Activated CD4-positive, alpha-beta memory T cell treated with anti-CD3 and anti-CD28 coated beads for 36 hours (primary cell): ENCODE measurements at regions not wholly inside any gene's neighbourhood (a gene's known extent, or its start where the extent isn't known, plus 50 kb on each side); places are given as distances from the start of the nearest gene placed in this dataset.
"Not testable (repeated sequence)": the region's sequence is repeated elsewhere in the genome, so short reads cannot be mapped to it uniquely, and the experiment has no call there.

ENCODE experiments used
- CTCF ChIA-PET: fragments of 350-600 bp; sonication (Branson Sonifier 250); formaldehyde crosslinking; loops from one replicate; lab custom pipeline; 2021; ENCODE audit warnings: antibody characterized with exemption, inconsistent platforms; lab: Charles Lee
- POLR2A ChIA-PET: fragments of 350-600 bp; sonication (Branson Sonifier 250); formaldehyde crosslinking; loops from one replicate; lab custom pipeline; 2021; ENCODE audit warnings: antibody characterized with exemption; lab: Charles Lee
- DNase-seq: peaks from one replicate; pipeline ENCODE4 v3.0.0-alpha.2; 2020
- H3K27ac Mint-ChIP-seq: one replicate; pipeline ENCODE4 v1.8.0; 2021; ENCODE audit warnings: mixed read lengths
- H3K27me3 Mint-ChIP-seq: one replicate; pipeline ENCODE4 v1.8.0; 2021; ENCODE audit warnings: mixed read lengths
- H3K36me3 Mint-ChIP-seq: one replicate; pipeline ENCODE4 v1.8.0; 2021; ENCODE audit warnings: mixed read lengths
- H3K4me1 Mint-ChIP-seq: one replicate; pipeline ENCODE4 v1.8.0; 2021; ENCODE audit warnings: low read depth, mixed read lengths
- H3K4me3 Mint-ChIP-seq: one replicate; pipeline ENCODE4 v1.8.0; 2021; ENCODE audit warnings: mild to moderate bottlenecking, mixed read lengths
- H3K9me3 Mint-ChIP-seq: one replicate; pipeline ENCODE4 v1.8.0; 2021; ENCODE audit warnings: mixed read lengths
- intact Hi-C: fragments of 100-400 bp; cut with micrococcal nuclease; formaldehyde crosslinking; loops from one replicate; pipeline ENCODE4 v1.15.1; 2023

DNA sequence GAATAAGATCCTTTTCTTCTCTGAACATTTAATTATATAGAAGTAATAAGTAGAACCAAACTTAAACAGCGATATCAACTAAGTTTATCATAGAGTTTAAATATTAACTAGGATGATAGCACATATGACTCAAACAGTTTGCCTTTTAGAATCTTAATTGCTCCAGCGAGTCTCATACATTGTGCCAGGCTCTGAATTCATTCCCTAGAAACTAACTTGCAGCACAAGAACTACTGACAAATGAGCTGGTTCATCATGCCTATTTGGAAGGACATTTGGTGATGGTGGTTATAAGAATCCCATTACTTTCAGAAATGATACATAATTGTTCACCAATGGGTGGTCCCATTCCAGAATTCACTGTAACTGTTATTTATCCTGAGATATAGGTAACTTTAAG is 1026.6 kb upstream of the DDX18 start:
- no peaks in the 10 kb centered on the region for H3K9me3 Mint-ChIP-seq
- H3K27me3 Mint-ChIP-seq, result no peaks in the 10 kb centered on the region
- ChIA-PET CTCF (no interaction called here), POLR2A (no interaction called here)
- no peaks in the 10 kb centered on the region for H3K36me3 Mint-ChIP-seq
- no peaks in the 10 kb centered on the region for H3K4me1 Mint-ChIP-seq
- DNase-seq, result no peak
- no peak overlapping the region for H3K4me3 Mint-ChIP-seq
- H3K27ac Mint-ChIP-seq, result no peak overlapping the region
- intact Hi-C loops, result no loop called here

DNA sequence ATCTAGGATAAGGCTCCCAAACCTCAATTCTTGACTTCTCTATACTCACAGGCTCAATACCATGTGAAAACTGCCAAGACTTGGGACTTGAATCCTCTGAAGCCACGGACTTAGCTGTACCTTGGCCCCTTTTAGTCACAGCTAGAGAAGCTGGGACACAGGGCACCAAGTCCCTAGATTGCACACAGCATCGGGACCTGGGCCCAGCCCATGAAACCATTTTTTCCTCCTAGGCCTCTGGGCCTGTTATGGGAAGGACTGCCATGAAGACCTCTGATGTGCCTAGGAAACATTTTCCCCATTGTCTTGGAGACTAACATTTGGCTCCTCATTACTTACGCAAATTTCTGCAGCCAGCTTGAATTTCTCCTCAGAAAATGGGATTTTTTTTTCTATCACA is 1011.8 kb upstream of the DDX18 start:
- intact Hi-C loops, result no loop called here
- POLR2A ChIA-PET, result no interaction called here
- Mint-ChIP-seq H3K27ac (no peak overlapping the region), H3K4me3 (no peak overlapping the region), H3K9me3 (peaks cover 48% of the 10 kb centered on the region), H3K36me3 (no peaks in the 10 kb centered on the region), H3K4me1 (no peaks in the 10 kb centered on the region), H3K27me3 (no peaks in the 10 kb centered on the region)
- DNase-seq, result no peak
- CTCF ChIA-PET, result no interaction called here

DNA sequence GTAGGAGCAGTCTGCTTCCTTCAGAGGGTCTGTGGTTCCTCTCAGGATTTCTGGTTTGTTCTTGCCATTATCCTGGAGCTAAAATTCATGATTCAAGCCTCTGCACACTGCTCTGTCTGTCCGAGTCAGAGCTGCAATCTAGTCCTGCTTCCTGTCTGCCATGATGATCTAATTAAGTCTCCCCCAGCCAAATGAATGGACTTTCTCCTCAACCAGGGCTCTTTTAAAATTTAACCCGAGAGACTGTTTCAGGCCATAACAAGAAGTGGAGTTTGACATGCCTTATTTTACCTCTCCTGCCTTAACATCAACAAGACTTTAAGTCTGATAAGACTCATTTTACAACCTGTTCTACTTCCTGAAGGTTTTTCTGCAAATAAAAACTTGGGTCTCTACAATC is 1009.6 kb upstream of the DDX18 start:
- Mint-ChIP-seq H3K27me3 (no peaks in the 10 kb centered on the region), H3K9me3 (peaks cover 43% of the 10 kb centered on the region), H3K36me3 (no peaks in the 10 kb centered on the region), H3K4me1 (no peaks in the 10 kb centered on the region), H3K4me3 (no peak overlapping the region), H3K27ac (no peak overlapping the region)
- no peak for DNase-seq
- POLR2A ChIA-PET, result no interaction called here
- CTCF ChIA-PET, result no interaction called here
- intact Hi-C loops, result no loop called here

DNA sequence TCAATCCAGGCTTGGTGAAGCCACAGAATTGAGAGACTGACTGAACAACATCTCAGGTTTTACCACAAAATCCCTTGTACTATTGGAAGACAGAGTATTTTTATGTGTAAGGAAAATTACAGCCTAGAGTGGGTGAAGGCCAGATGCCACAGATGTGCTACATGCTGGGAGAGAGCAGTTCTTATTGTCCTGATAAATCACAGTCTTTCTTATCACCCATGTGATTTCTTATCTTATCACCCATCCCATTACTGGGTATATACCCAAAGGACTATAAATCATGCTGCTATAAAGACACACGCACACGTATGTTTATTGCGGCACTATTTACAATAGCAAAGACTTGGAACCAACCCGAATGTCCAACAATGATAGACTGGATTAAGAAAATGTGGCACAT is 1008.0 kb upstream of the DDX18 start:
- intact Hi-C loops, POLR2A ChIA-PET, H3K36me3 Mint-ChIP-seq, H3K4me1 Mint-ChIP-seq, H3K27me3 Mint-ChIP-seq, H3K4me3 Mint-ChIP-seq, H3K27ac Mint-ChIP-seq, CTCF ChIA-PET, DNase-seq: not testable (repeated sequence)
- H3K9me3 Mint-ChIP-seq, result peaks cover 38% of the 10 kb centered on the region

DNA sequence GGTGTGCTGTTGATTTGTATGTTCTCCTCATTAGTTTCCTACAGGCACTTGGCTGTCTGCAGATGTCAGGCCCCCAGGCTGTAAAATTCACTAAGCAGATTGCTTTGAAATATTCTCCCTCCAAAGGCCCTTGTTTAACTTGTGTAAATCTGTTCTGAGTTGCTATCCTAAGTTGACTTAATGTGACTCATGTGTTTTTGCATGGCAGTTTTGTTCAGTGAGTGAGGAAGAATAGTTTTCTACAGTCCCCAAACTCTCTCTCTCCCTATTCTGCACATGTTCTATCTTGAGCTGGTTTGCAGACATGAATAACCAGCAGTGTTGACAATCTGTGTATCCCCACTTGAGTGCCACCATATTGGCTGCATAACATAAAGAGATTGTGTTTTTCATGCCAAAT is 1005.4 kb upstream of the DDX18 start:
- POLR2A ChIA-PET, result no interaction called here
- Mint-ChIP-seq H3K4me3 (no peak overlapping the region), H3K36me3 (no peaks in the 10 kb centered on the region), H3K27me3 (no peaks in the 10 kb centered on the region), H3K27ac (no peak overlapping the region), H3K4me1 (no peaks in the 10 kb centered on the region), H3K9me3 (peaks cover 32% of the 10 kb centered on the region)
- CTCF ChIA-PET, result no interaction called here
- DNase-seq, result no peak
- intact Hi-C loops, result no loop called here

DNA sequence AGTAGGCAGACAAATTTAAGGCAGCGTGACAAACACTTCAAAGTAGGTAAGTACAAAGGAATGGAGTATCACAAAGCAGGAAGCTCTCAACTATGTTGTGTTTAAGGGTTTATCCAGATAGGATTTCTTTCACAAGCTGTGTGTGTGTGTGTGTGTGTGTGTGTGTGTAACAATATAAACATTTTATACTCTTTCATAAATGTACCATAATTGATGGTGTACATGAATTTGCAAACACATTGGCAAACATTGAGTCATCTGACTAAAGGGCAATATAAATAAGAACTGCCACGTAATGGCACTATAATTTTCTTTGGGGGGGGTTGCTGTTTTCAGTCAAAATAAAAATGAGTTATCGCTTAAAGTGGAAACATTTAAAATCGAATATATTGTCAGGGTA is 1004.4 kb upstream of the DDX18 start:
- intact Hi-C loops, result no loop called here
- no peak overlapping the region for H3K4me3 Mint-ChIP-seq
- H3K9me3 Mint-ChIP-seq, result peaks cover 22% of the 10 kb centered on the region
- POLR2A ChIA-PET, result no interaction called here
- CTCF ChIA-PET, result no interaction called here
- DNase-seq, result no peak
- no peaks in the 10 kb centered on the region for H3K27me3 Mint-ChIP-seq
- H3K27ac Mint-ChIP-seq, result no peak overlapping the region
- no peaks in the 10 kb centered on the region for H3K4me1 Mint-ChIP-seq
- no peaks in the 10 kb centered on the region for H3K36me3 Mint-ChIP-seq

DNA sequence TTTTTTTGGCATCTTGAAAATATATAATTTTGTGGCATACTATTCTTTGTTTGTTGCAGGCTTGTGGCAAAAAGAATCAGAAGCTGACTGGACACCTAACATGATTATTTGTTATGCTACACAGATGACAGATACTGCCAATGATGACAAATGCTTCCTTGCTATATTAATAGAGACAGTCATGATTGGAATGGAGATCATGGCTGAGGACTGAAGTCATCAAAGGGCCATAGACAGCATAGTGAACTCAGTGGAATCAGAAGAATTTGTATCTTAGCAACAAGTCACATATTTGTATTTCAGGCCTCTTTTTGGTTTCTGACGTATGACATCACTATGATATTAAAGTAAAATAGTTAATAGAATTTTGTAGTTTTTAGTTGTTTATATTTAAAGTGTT is 1003.8 kb upstream of the DDX18 start:
- DNase-seq, result no peak
- Mint-ChIP-seq H3K27me3 (no peaks in the 10 kb centered on the region), H3K36me3 (no peaks in the 10 kb centered on the region), H3K9me3 (peaks cover 20% of the 10 kb centered on the region), H3K4me1 (no peaks in the 10 kb centered on the region), H3K4me3 (no peak overlapping the region), H3K27ac (no peak overlapping the region)
- ChIA-PET CTCF (no interaction called here), POLR2A (no interaction called here)
- intact Hi-C loops, result no loop called here

DNA sequence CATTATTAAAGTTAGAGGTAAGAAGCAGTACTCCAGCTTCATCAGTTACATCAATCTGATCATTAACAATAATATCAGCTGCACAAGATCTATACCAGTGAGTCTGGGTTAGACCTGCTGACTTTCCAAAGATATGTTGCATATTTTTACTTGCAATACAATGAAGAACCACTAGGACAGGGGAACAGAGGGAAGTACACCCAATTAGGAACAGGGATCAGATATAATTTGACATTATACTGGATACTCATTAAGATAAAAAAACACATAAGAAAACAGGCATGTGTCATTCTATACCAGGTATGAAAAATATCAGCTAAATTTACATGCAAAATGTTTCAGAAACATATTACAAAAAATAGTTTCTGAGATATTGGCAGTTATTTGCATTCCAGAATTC is 995.1 kb upstream of the DDX18 start:
- intact Hi-C loops, result no loop called here
- no peaks in the 10 kb centered on the region for H3K36me3 Mint-ChIP-seq
- CTCF ChIA-PET, result no interaction called here
- H3K4me1 Mint-ChIP-seq, result no peaks in the 10 kb centered on the region
- H3K27ac Mint-ChIP-seq, result no peak overlapping the region
- POLR2A ChIA-PET, result no interaction called here
- DNase-seq, result no peak
- peaks cover 13% of the 10 kb centered on the region for H3K9me3 Mint-ChIP-seq
- no peak overlapping the region for H3K4me3 Mint-ChIP-seq
- H3K27me3 Mint-ChIP-seq, result no peaks in the 10 kb centered on the region

DNA sequence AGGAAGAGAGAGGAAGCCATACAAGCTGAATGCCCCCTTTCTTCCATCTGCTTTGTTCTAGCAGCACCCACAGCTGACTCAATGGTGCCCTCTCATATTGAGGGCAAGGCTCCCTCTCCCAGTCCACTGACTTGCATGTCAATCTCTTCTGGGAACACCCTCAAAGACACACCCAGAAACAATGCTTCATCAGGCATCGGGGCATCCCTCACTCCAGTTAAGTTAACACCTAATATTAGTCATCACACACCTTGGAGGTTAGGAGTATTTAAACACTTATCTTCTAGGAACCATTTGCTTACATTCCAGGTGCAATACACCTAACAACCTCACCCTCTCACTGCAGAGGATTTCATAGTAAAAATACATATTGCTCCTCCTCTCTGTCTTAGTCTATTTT is 993.5 kb upstream of the DDX18 start:
- intact Hi-C loops, result no loop called here
- Mint-ChIP-seq H3K36me3 (no peaks in the 10 kb centered on the region), H3K27me3 (no peaks in the 10 kb centered on the region), H3K9me3 (peaks cover 16% of the 10 kb centered on the region), H3K27ac (no peak overlapping the region), H3K4me1 (no peaks in the 10 kb centered on the region), H3K4me3 (no peak overlapping the region)
- ChIA-PET CTCF (no interaction called here), POLR2A (interaction anchor here (0.6 kb wide), 1 partner anchor 1208 kb away, joined by 6 read pairs; no protein-coding TSS in a partner anchor)
- DNase-seq, result no peak

DNA sequence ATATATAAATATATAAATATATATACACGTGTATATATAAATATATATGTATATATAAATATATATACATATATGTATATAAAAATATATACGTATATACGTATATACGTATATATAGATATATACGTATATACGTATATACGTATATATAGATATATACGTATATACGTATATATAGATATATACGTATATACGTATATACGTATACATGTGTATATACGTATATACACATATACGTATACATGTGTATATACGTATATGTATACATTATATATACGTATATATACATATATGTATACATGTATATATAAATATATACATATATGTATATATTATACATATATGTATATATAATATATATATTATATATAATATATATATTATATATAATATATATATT is 984.9 kb upstream of the DDX18 start:
- POLR2A ChIA-PET, H3K4me3 Mint-ChIP-seq, H3K4me1 Mint-ChIP-seq, CTCF ChIA-PET, intact Hi-C loops, DNase-seq, H3K27me3 Mint-ChIP-seq, H3K36me3 Mint-ChIP-seq, H3K27ac Mint-ChIP-seq: not testable (repeated sequence)
- H3K9me3 Mint-ChIP-seq, result peaks cover 12% of the 10 kb centered on the region

DNA sequence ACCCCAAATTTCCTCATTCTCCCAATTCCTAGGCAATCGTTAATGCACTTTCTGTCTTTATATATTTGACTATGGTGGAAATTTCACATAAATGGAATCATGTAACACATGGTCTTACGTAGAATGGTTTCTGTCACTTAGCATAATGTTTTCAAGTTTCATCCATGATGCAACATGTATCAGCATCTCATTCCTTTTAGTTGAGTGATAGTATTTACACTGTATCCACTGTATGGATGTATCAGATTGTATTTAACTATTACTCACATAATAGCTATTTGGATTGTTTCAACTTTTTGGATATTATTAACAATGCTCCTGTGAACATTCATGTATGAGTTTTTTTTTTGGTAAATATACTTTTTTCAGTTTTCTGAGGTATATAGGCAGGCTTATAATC is 982.3 kb upstream of the DDX18 start:
- Mint-ChIP-seq H3K9me3 (peaks cover 9% of the 10 kb centered on the region), H3K4me1 (no peaks in the 10 kb centered on the region), H3K36me3 (no peaks in the 10 kb centered on the region), H3K4me3 (no peak overlapping the region), H3K27me3 (no peaks in the 10 kb centered on the region), H3K27ac (no peak overlapping the region)
- POLR2A ChIA-PET, result no interaction called here
- no peak for DNase-seq
- intact Hi-C loops, result no loop called here
- CTCF ChIA-PET, result no interaction called here

DNA sequence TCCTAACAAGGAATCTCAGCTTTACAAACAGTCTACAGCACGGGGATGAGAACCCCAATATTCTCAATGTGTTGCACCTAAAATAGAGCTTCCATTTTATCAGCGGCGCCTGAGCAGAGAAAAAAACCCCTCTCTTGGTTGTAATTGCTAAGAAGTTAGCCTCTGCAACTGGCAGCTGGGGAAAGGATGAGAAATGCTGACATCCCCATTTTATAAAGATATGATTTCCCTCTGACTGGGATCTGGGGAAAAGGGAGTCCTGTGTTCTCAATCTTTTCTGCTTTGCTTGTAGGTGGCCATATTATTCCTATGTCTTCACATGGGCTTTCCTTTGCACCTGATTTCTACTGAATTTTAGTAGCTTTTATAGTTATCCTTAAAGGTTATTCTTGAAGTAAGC is 981.4 kb upstream of the DDX18 start:
- CTCF ChIA-PET, result no interaction called here
- POLR2A ChIA-PET, result no interaction called here
- DNase-seq, result no peak
- H3K9me3 Mint-ChIP-seq, result peaks cover 9% of the 10 kb centered on the region
- intact Hi-C loops, result no loop called here
- H3K4me1 Mint-ChIP-seq, result no peaks in the 10 kb centered on the region
- H3K27me3 Mint-ChIP-seq, result no peaks in the 10 kb centered on the region
- no peak overlapping the region for H3K27ac Mint-ChIP-seq
- no peaks in the 10 kb centered on the region for H3K36me3 Mint-ChIP-seq
- no peak overlapping the region for H3K4me3 Mint-ChIP-seq

DNA sequence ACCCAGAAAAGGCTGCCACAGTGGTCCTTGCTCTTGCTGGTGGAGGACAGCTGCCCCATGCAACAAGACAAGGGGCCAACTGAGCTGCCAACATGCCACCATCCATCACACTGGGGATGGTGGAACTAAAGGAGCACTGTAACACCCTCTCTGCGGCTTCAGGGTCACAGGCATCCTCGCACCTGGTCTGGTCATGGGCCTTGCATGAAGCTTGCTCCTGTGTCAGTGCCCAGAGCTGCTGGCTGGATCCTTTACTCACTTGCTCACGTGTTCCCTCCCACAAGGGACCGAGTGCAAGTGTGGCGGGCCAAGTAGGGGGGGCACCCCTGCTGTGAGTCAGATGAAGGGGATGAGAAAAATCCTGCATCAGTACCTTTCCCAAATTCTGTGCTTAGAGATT is 972.3 kb upstream of the DDX18 start:
- no peak overlapping the region for H3K4me3 Mint-ChIP-seq
- ChIA-PET POLR2A (no interaction called here), CTCF (no interaction called here)
- no peaks in the 10 kb centered on the region for H3K27me3 Mint-ChIP-seq
- H3K9me3 Mint-ChIP-seq, result peaks cover 9% of the 10 kb centered on the region
- no peaks in the 10 kb centered on the region for H3K4me1 Mint-ChIP-seq
- H3K36me3 Mint-ChIP-seq, result no peaks in the 10 kb centered on the region
- intact Hi-C loops, result no loop called here
- DNase-seq, result no peak
- H3K27ac Mint-ChIP-seq, result no peak overlapping the region

DNA sequence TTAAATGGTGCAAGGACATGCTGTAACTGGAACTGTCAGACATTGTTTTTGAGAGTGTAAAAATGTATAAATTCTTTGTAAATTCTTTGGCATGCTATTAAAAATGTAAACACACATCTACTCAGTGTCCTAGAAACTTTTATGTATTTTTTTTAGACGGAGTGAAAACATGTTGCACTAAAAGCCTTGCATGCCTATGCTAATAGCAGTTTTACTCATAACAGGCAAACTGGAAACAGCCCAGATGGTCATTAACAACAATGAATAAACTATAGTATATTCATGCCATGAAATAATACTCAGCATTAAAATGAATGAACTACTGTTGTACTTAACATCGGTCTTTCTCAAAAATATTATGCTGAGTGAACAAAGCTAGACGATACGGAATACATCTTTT is 954.8 kb upstream of the DDX18 start:
- H3K9me3 Mint-ChIP-seq, result peaks cover 33% of the 10 kb centered on the region
- no peak for DNase-seq
- no peak overlapping the region for H3K27ac Mint-ChIP-seq
- no peak overlapping the region for H3K4me3 Mint-ChIP-seq
- H3K4me1 Mint-ChIP-seq, result no peaks in the 10 kb centered on the region
- ChIA-PET POLR2A (no interaction called here), CTCF (no interaction called here)
- no peaks in the 10 kb centered on the region for H3K27me3 Mint-ChIP-seq
- intact Hi-C loops, result no loop called here
- H3K36me3 Mint-ChIP-seq, result peaks cover 3% of the 10 kb centered on the region
